GM19351 (cell line): ENCODE measurements at regions not wholly inside any gene's neighbourhood (a gene's known extent, or its start where the extent isn't known, plus 50 kb on each side); places are given as distances from the start of the nearest gene placed in this dataset.
"Not testable (repeated sequence)": the region's sequence is repeated elsewhere in the genome, so short reads cannot be mapped to it uniquely, and the experiment has no call there.

Source experiments
- ATAC-seq: cut with Tn5 transposase; IDR thresholded peaks from one replicate; pipeline ENCODE4 v1.9.1; 2021; ENCODE audit warnings: mild to moderate bottlenecking, moderate library complexity; ENCODE audit not compliant: unreplicated experiment

GRCh38 chr5:155594270-155594669 is 580.7 kb downstream of the KIF4B start:
- ATAC-seq, result peak; percentile 45

GRCh38 chr5:155595791-155596190 is 582.2 kb downstream of the KIF4B start:
- ATAC-seq, result no peak

- ATAC-seq, result no peak
Measured at GRCh38 chr5:155598552-155598951, 585.0 kb downstream of the KIF4B start.

- no peak for ATAC-seq
Measured at GRCh38 chr5:155605920-155606319, 592.4 kb downstream of the KIF4B start.

- ATAC-seq, result peak; percentile 83
Measured at GRCh38 chr5:155616779-155617392, 603.3 kb downstream of the KIF4B start.

- ATAC-seq, result no peak
Measured at GRCh38 chr5:155619688-155620087, 606.1 kb downstream of the KIF4B start.

- no peak for ATAC-seq
Measured at GRCh38 chr5:155620821-155621410, 607.4 kb downstream of the KIF4B start.

GRCh38 chr5:155624597-155625241 is 611.2 kb downstream of the KIF4B start:
- ATAC-seq, result no peak

- no peak for ATAC-seq
Measured at GRCh38 chr5:155625315-155625714, 611.8 kb downstream of the KIF4B start.

GRCh38 chr5:155625897-155626543 is 612.5 kb downstream of the KIF4B start:
- no peak for ATAC-seq

GRCh38 chr5:155626592-155626991 is 613.0 kb downstream of the KIF4B start:
- no peak for ATAC-seq

- ATAC-seq, result no peak
Measured at GRCh38 chr5:155628346-155628745, 614.8 kb downstream of the KIF4B start.

- ATAC-seq, result no peak
Measured at GRCh38 chr5:155629597-155629996, 616.0 kb downstream of the KIF4B start.

- no peak for ATAC-seq
Measured at GRCh38 chr5:155631116-155631515, 617.6 kb downstream of the KIF4B start.

- no peak for ATAC-seq
Measured at GRCh38 chr5:155633338-155633957, 619.9 kb downstream of the KIF4B start.

GRCh38 chr5:155649666-155650065 is 636.1 kb downstream of the KIF4B start:
- ATAC-seq, result no peak

GRCh38 chr5:155655569-155655968 is 642.0 kb downstream of the KIF4B start:
- ATAC-seq, result no peak

GRCh38 chr5:155661859-155662258 is 648.3 kb downstream of the KIF4B start:
- ATAC-seq, result no peak

- no peak for ATAC-seq
Measured at GRCh38 chr5:155665361-155665760, 651.8 kb downstream of the KIF4B start.

GRCh38 chr5:155672001-155672400 is 655.0 kb upstream of the SGCD start:
- ATAC-seq, result not testable (repeated sequence)

- peak; percentile 91 for ATAC-seq
Measured at GRCh38 chr5:155676967-155677366, 650.0 kb upstream of the SGCD start.
